Liver (tissue), 8 donors: ENCODE measurements at regions not wholly inside any gene's neighbourhood (a gene's known extent, or its start where the extent isn't known, plus 50 kb on each side); places are given as distances from the start of the nearest gene placed in this dataset.

Experiments
- DNase-seq: peaks from one replicate; pipeline ENCODE4 v3.0.0-alpha.2; 2017; ENCODE audit warnings: low spot score
- H3K27ac ChIP-seq, 2 donors: one replicate each; pipeline ENCODE4 v1.7.0; 2013; ENCODE audit warnings: inconsistent platforms in 2 of 2, low read length in 2 of 2, control low read depth in 1 of 2, low read depth in 1 of 2, mild to moderate bottlenecking in 1 of 2
- H3K27me3 ChIP-seq, 4 donors: one replicate each; pipeline versions ENCODE4 v1.6.1 to v1.7.0; 2013; ENCODE audit warnings: low read length in 3 of 4, inconsistent platforms in 1 of 4, mild to moderate bottlenecking in 1 of 4, moderate library complexity in 1 of 4; ENCODE audit not compliant: control insufficient read depth in 4 of 4, insufficient read depth in 4 of 4
- H3K36me3 ChIP-seq, 4 donors: one replicate each; pipeline versions ENCODE4 v1.6.1 to v1.7.0; 2013; ENCODE audit warnings: low read length in 3 of 4, mild to moderate bottlenecking in 3 of 4, low read depth in 1 of 4, moderate library complexity in 1 of 4; ENCODE audit not compliant: control insufficient read depth in 4 of 4, insufficient read depth in 3 of 4
- H3K4me1 ChIP-seq, 4 donors: one replicate each; pipeline versions ENCODE4 v1.6.1 to v1.7.0; 2013; ENCODE audit warnings: low read length in 3 of 4, mild to moderate bottlenecking in 3 of 4, moderate library complexity in 1 of 4; ENCODE audit not compliant: control insufficient read depth in 4 of 4, insufficient read depth in 4 of 4
- H3K4me3 ChIP-seq, 3 donors: one replicate each; pipeline versions ENCODE4 v1.6.1 to v1.7.0; 2013; ENCODE audit warnings: low read length in 3 of 3, control low read depth in 1 of 3, low read depth in 1 of 3, mild to moderate bottlenecking in 1 of 3
- H3K9ac ChIP-seq, 2 donors: one replicate each; pipeline ENCODE4 v1.7.0; 2013; ENCODE audit warnings: low read length in 2 of 2, mild to moderate bottlenecking in 2 of 2, moderate library complexity in 2 of 2, control low read depth in 1 of 2, low read depth in 1 of 2
- H3K9me3 ChIP-seq, 4 donors: one replicate each; pipeline versions ENCODE4 v1.6.1 to v1.7.0; 2013; ENCODE audit warnings: low read length in 3 of 4; ENCODE audit not compliant: control insufficient read depth in 4 of 4
- ATF3 ChIP-seq: IDR thresholded peaks from 2 replicates; pipeline ENCODE4 v1.6.1; 2016; ENCODE audit warnings: antibody characterized with exemption
- CTCF ChIP-seq: fragments of 150-350 bp; IDR thresholded peaks from 2 replicates; pipeline ENCODE4 v1.5.1; 2017; ENCODE audit warnings: improper control_type of control experiment, low read depth, low read length; ENCODE audit not compliant: missing input control
- EGR1 ChIP-seq, 2 donors: IDR thresholded peaks; 2 replicates each; pipeline ENCODE4 v1.6.1; 2016 to 2018; ENCODE audit warnings: antibody characterized with exemption in 2 of 2, low read depth in 2 of 2
- FOXA1 ChIP-seq: IDR thresholded peaks from 2 replicates; pipeline ENCODE4 v1.6.1; 2016; ENCODE audit warnings: antibody characterized with exemption
- FOXA2 ChIP-seq: IDR thresholded peaks from 2 replicates; pipeline ENCODE4 v1.6.1; 2016; ENCODE audit warnings: antibody characterized with exemption
- GABPA ChIP-seq, 2 donors: IDR thresholded peaks in 1 of 2; conservative IDR thresholded peaks in 1 of 2; 2 replicates each; pipeline ENCODE4 v1.6.1; 2016; ENCODE audit warnings: antibody characterized with exemption in 2 of 2, mild to moderate bottlenecking in 1 of 2, moderate library complexity in 1 of 2
- HNF4A ChIP-seq, 2 donors: conservative IDR thresholded peaks; 2 replicates each; pipeline ENCODE4 v1.6.1; 2016; ENCODE audit warnings: antibody characterized with exemption in 2 of 2, mild to moderate bottlenecking in 2 of 2
- HNF4G ChIP-seq: IDR thresholded peaks from 2 replicates; pipeline ENCODE4 v1.6.1; 2016; ENCODE audit warnings: antibody characterized with exemption
- JUND ChIP-seq, 2 donors: IDR thresholded peaks; 2 replicates each; pipeline ENCODE4 v1.6.1; 2016; ENCODE audit warnings: antibody characterized with exemption in 2 of 2
- MAX ChIP-seq: IDR thresholded peaks from 2 replicates; pipeline ENCODE4 v1.6.1; 2016; ENCODE audit warnings: antibody characterized with exemption
- NR2F2 ChIP-seq: IDR thresholded peaks from 2 replicates; pipeline ENCODE4 v1.6.1; 2016; ENCODE audit warnings: antibody characterized with exemption
- RAD21 ChIP-seq, 2 donors: IDR thresholded peaks; 2 replicates each; pipeline ENCODE4 v1.6.1; 2016; ENCODE audit warnings: antibody characterized with exemption in 2 of 2, mild to moderate bottlenecking in 2 of 2
- REST ChIP-seq: IDR thresholded peaks from 2 replicates; pipeline ENCODE4 v1.6.1; 2016; ENCODE audit warnings: antibody characterized with exemption, mild to moderate bottlenecking
- RXRA ChIP-seq, 2 donors: IDR thresholded peaks; 2 replicates each; pipeline ENCODE4 v1.6.1; 2017 to 2018; ENCODE audit warnings: antibody characterized with exemption in 2 of 2, mild to moderate bottlenecking in 1 of 2
- SP1 ChIP-seq: IDR thresholded peaks from 2 replicates; pipeline ENCODE4 v1.6.1; 2018; ENCODE audit warnings: antibody characterized with exemption, mild to moderate bottlenecking
- TAF1 ChIP-seq: conservative IDR thresholded peaks from 2 replicates; pipeline ENCODE4 v1.6.1; 2016; ENCODE audit warnings: antibody characterized with exemption, mild to moderate bottlenecking
- YY1 ChIP-seq: IDR thresholded peaks from 2 replicates; pipeline ENCODE4 v1.6.1; 2016; ENCODE audit warnings: antibody characterized with exemption, mild to moderate bottlenecking
- ZBTB33 ChIP-seq: IDR thresholded peaks from 2 replicates; pipeline ENCODE4 v1.6.1; 2016; ENCODE audit warnings: antibody characterized with exemption
- WGBS: extraction: QIAGEN DNeasy Blood & Tissue Kit; methylation state at CpG from one replicate; pipeline ENCODE4 v1.1.7; 2013; 5-methylcytosine and 5-hydroxymethylcytosine counted together
- donor health status: healthy.
- donor health status: healthy.
- donor health status: healthy.
- donor health status: healthy.
- donor health status: healthy.

- no peak for DNase-seq
- Histone ChIP-seq H3K4me3 (no peak overlapping the region), H3K9ac (no peak overlapping the region), H3K27me3 (no peaks in the 10 kb centered on the region), H3K4me1 (peaks cover 0 to 28% (median 21%) of the 10 kb centered on the region in 4 donors), H3K36me3 (no peaks in the 10 kb centered on the region), H3K9me3 (peaks cover 0 to 2% (median 0%) of the 10 kb centered on the region in 4 donors), H3K27ac (no peak overlapping the region)
- 65% methylated on average over 2 of the region's 2 CpGs for WGBS
- TF ChIP-seq ZBTB33 (no peak), RXRA (IDR thresholded peaks at IDR 0.05) (no peak), EGR1 (IDR thresholded peaks at IDR 0.05; ENCODE audit: low read depth in 2 of 2) (no peak), SP1 (no peak), GABPA (IDR thresholded peaks at IDR 0.05 in 1 of 2, conservative IDR thresholded peaks at IDR 0.05 in 1 of 2) (no peak), HNF4G (no peak), TAF1 (no peak), YY1 (no peak)
Measured at GRCh38 chr16:73206151-73206707, 158.3 kb upstream of the ZFHX3 start.

GRCh38 chr16:73205153-73205886 is 157.4 kb upstream of the ZFHX3 start:
- H3K27ac ChIP-seq = no peak overlapping the region
- H3K9ac ChIP-seq = no peak overlapping the region
- H3K4me1 ChIP-seq = peaks cover 0 to 28% (median 20%) of the 10 kb centered on the region in 4 donors
- no peak for DNase-seq
- no peaks in the 10 kb centered on the region for H3K27me3 ChIP-seq
- 76% methylated on average over 9 of the region's 9 CpGs for WGBS
- no peaks in the 10 kb centered on the region for H3K36me3 ChIP-seq
- H3K4me3 ChIP-seq = no peak overlapping the region
- TF ChIP-seq REST (no peak), CTCF (no peak), YY1 (no peak), HNF4G (no peak), FOXA2 (no peak), GABPA (IDR thresholded peaks at IDR 0.05 in 1 of 2, conservative IDR thresholded peaks at IDR 0.05 in 1 of 2) (no peak), EGR1 (IDR thresholded peaks at IDR 0.05; ENCODE audit: low read depth in 2 of 2) (no peak), SP1 (no peak), RAD21 (IDR thresholded peaks at IDR 0.05) (no peak), FOXA1 (no peak), JUND (IDR thresholded peaks at IDR 0.05) (no peak), MAX (no peak), HNF4A (conservative IDR thresholded peaks at IDR 0.05) (no peak), NR2F2 (no peak), ZBTB33 (no peak), ATF3 (no peak), TAF1 (no peak)
- peaks cover 0 to 2% (median 0%) of the 10 kb centered on the region in 4 donors for H3K9me3 ChIP-seq
